ENCODE measurements at regions not wholly inside any gene's neighbourhood (a gene's known extent, or its start where the extent isn't known, plus 50 kb on each side); places are given as distances from the start of the nearest gene placed in this dataset.

GRCh38 chr5:89086390-89087086 lies 203.6 kb upstream of the MEF2C start:
- TF ChIP-seq EZH2 (IDR thresholded peaks at IDR 0.05; ENCODE audit: insufficient read depth, low read length) (no peak), CTCF (IDR thresholded peaks at IDR 0.05; ENCODE audit: insufficient read depth, low read depth, low read length) (no peak)
